Skin epidermis (tissue), 12 donors: ENCODE measurements at regions not wholly inside any gene's neighbourhood (a gene's known extent, or its start where the extent isn't known, plus 50 kb on each side); places are given as distances from the start of the nearest gene placed in this dataset.

Source experiments
- H3K27ac ChIP-seq, 21 experiments: fragments of 200-600 bp; sonication (generic) in 11 of 21; one replicate each; pipeline ENCODE4 v1.5.0; 2020; ENCODE audit warnings: mild to moderate bottlenecking in 3 of 21, inconsistent platforms in 2 of 21, moderate library complexity in 2 of 21
- H3K4me3 ChIP-seq, 7 experiments: fragments of 200-600 bp; sonication (generic) in 2 of 7; one replicate each; pipeline ENCODE4 v1.5.0; 2020; ENCODE audit warnings: inconsistent platforms in 2 of 7, mild to moderate bottlenecking in 2 of 7, moderate library complexity in 1 of 7

- no peak overlapping the region for H3K27ac ChIP-seq
- H3K4me3 ChIP-seq, result no peak overlapping the region
Measured at GRCh38 chr2:144848423-144848822, 328.5 kb upstream of the ZEB2 start.

DNA sequence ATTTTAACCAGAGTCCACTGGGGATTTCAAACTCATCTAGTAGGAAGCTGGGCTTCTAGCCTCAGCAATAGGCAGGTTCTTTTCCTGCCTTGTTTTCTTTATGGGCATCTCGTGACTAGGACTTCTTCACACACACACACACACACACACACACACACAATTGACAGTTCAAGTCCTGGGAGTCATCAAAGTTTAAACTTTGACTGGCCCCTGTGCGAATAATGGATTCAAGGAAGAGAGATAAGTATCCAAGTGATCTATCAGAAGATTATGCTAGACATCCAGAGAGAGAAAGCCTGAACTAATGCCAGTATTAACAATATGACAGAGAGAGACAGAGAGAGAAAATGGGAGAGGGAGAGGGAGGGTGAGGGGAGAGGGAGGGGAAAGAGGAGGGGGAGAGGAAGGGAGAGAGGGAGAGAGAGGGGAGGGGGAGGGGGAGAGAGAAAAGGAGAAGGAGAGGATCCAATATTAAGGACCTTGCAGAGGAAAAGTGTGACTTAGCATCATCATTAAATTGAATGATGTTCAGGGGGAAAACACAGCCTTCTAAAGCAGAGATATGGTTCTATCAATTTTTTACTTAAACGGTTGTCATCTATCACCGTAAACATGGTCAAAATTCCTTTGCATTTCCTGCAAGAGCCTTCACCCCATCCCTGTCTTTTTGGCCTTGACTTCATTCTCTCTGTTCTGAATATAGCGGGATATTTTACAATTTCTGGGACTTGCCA lies 327.6 kb upstream of the ZEB2 start:
- Histone ChIP-seq H3K27ac (no peak overlapping the region), H3K4me3 (no peak overlapping the region)

- Histone ChIP-seq H3K27ac (no peak overlapping the region), H3K4me3 (no peak overlapping the region)
Measured at GRCh38 chr2:144836635-144837350, 316.9 kb upstream of the ZEB2 start.

DNA sequence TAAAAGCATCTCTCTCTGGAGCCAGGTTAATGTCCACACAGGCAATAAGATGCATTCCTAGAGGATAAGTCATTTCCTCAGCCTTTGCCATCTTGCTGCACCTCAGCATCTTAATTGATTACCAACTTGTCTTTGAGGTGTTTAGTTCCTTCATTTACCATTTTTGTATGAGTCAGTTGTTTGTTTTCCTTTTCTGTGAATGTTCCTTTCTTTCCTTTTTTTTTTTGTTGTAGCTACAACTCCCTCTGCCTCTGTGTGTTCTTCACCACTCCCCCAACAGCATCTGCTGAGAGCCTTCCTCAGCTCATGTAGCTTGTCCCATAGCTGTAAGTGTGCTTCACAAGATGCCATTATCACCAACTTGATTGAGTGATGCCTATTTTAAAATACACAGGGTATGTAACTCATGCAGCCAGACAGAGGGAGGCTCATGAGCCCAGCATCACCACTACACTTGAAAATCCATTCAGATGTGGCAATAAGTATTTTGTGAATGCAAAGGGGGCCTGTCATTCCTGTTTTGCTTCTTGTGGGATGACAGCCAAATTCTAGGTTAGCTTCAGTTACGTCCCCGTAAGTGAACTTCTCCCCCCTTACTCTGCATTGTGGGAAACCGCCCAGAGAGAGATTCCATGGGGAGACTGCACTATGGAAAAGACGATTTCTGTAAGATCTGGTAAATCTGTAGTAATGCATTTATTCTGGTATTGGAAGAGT lies 315.9 kb upstream of the ZEB2 start:
- no peak overlapping the region for H3K4me3 ChIP-seq
- no peak overlapping the region for H3K27ac ChIP-seq

DNA sequence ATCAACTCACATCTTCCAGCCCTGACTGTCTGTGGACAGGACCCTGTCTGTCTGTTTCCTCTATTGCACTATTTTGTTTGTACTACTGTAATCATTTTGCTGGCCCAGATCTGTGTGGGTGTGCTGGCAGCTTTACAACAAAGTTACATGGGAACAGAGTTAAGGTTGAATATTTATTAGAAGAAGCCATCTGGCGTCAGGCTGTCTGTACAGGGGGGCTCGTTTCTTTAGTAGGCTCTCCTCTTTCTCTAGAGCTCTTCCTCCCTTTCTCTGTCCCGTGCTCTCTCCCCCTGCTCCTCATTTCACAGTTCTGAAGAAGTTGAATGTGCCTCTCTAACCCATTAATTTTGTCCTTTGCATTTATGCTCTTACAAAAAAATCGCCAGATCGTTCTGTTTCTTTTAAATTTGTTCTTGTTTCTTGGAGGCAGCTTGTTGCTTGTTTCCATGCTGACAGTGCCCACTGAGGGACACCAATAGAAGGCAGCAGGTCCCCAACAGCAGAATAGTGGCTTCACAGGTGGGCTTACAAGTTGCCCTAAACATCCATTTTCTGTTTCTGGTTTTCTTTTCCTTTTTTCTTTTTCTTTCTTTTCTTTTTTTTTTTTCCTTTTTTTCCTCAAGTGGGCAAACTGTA lies 315.2 kb upstream of the ZEB2 start:
- no peak overlapping the region for H3K4me3 ChIP-seq
- no peak overlapping the region for H3K27ac ChIP-seq

- H3K4me3 ChIP-seq, result no peak overlapping the region
- H3K27ac ChIP-seq, result no peak overlapping the region
Measured at GRCh38 chr2:144834363-144834762, 314.4 kb upstream of the ZEB2 start.

DNA sequence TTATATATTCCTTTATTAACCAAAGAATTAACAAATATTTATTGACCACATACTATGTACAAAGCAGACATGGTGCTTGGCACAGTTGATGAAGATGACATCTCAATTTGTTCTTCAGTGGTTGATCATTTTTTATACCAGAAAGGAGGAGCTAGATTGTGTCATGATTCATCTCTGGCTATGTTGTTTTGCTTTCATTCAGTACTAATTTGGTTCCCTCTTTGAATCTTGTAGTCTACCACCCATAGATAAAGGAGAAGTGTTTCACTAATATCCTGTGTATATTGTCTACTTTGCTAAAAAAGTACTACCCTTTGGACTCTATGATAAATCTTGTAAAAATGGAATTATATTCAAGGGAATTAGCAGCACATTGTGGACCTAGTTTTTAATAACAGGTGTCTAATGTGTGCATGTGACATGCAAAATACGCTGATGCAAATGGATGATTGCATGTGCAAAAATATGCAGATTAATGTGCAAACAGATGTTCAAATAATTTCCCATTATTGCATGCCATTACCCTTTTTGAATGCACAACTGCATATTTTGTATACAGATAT lies 313.2 kb upstream of the ZEB2 start:
- no peak overlapping the region for H3K4me3 ChIP-seq
- no peak overlapping the region for H3K27ac ChIP-seq

DNA sequence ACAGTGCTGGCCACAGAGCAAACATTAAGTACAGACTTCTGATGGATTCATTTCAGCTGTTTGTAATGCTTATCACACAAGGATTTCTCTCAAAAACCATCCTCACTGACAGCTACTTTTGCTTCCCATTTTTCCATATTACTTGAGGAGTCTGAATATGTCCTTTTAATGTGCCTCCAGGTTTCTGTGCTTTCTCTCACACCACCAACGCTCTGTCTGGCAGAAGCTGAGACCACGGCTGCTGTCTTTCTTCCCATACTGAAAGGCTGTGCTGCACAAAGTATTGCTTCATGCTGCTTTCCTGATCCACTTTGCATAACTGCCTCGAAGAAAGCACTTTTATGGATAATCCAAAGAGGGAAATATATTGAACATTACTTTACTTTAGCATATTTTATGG lies 312.1 kb upstream of the ZEB2 start:
- no peak overlapping the region for H3K27ac ChIP-seq

DNA sequence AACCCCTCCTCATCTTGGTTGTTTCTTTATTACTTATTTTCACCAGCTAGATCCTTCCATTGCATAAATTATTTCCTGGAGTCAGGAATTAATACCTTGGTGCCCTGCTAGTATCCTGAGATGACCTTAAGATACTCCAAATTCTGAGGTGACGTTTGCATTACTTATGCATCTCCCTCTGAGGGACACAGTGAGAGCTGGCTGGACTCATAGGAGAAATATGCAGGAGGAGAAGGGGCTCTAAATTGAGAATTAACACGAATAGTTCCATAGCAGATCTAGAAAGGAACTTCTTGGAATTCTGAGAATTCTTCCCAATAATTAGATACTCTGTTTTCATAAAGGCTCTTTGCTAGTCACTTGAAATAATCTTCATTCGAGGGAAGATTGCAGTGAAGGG lies 310.6 kb upstream of the ZEB2 start:
- Histone ChIP-seq H3K4me3 (no peak overlapping the region), H3K27ac (no peak overlapping the region)

More for the DNA sequence above, 312.1 kb upstream of the ZEB2 start:
- H3K4me3 ChIP-seq, result no peak overlapping the region

DNA sequence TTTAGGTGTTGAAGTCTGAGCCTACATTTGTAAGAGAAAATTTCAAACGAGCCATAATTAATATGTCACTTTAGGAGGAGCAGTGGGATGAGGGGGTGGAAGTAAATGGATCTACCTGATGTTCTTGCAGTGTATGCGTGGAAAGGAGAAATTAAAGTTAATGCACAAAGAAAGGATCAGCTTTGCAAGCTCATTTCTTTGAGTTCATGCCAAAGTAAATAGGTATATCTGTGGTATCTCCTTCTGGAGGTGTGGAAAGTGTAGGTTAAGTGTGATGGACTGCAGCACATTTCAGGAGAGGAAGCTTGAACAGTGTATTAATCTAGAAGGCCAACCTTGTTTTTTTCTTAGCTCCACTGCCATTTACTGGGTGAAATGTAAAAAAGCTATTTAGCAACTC lies 307.5 kb upstream of the ZEB2 start:
- Histone ChIP-seq H3K27ac (no peak overlapping the region), H3K4me3 (no peak overlapping the region)

- H3K27ac ChIP-seq, result no peak overlapping the region
- no peak overlapping the region for H3K4me3 ChIP-seq
Measured at GRCh38 chr2:144826105-144826504, 306.2 kb upstream of the ZEB2 start.

DNA sequence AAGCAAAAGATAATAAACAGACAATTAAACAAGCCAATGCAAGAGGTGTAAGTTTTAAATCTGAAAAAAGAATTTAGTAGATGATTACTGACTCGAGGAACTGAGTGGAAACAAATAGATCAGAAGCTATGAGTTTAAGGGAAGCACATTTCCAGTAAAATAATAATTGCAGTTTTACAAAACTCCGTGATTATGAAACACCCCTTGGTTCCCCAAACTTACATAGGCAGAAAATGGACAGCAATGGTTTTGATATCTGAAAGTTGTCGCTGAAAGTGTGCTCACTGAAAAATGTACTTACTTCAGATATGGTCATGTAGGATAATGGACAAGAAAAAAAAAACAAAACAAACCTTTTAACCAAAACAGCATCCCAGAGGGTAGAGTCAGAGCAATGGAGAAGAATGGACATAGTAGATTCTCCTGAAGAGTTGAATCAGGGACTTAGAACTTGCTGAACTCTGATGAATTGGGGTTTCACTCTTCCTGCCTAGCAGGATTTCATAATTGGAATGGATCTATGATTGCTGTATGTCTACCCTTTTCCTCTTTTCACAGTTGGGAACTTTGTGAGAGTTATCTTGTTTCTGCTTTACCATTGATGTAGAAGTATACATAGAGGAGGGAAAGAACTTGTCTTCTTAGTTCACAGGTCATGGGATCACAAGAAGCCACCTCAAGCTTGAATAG lies 305.6 kb upstream of the ZEB2 start:
- H3K4me3 ChIP-seq, result no peak overlapping the region

GRCh38 chr2:144824306-144825080 lies 304.6 kb upstream of the ZEB2 start:
- H3K27ac ChIP-seq, result no peak overlapping the region
- no peak overlapping the region for H3K4me3 ChIP-seq

More for the DNA sequence above, 305.6 kb upstream of the ZEB2 start:
- H3K27ac ChIP-seq, result no peak overlapping the region

DNA sequence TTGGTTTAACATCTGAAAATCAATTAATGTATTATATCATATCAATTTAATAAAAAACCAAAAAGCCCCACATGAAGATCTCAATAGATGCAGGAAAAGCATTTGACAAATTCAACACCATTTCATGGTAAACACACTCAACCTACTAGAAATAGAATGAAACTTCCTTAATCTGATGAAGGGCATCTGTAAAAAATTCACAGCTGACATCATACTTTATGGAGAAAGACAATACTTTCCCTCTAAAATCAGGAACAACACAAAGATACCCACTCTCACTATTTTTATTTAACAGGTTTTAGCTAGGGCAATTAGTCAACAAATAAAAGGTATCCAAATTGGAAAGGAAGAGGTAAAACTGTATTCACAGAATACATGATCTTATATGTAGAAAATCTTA lies 303.0 kb upstream of the ZEB2 start:
- H3K27ac ChIP-seq, result no peak overlapping the region
- H3K4me3 ChIP-seq, result no peak overlapping the region

- no peak overlapping the region for H3K4me3 ChIP-seq
- no peak overlapping the region for H3K27ac ChIP-seq
Measured at GRCh38 chr2:144812288-144812687, 292.4 kb upstream of the ZEB2 start.

DNA sequence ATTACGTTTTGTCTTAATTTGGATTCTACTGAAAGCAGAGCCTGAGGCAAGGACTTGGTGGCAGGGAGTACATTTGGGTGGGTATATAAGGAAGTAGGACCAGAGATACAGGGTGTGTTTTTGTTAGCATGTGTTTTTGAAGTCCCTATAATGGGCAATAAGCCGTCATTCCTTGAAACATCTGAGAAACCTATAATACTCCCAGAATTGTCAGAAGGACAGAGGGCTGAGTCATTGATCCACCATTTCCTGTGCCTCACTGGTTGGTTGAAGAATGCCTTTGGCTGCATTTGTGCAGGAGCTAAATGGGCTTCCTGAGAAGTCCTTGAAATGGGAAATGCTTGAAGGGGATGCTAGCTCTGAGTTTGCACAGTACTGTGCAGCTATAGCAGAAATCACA lies 281.8 kb upstream of the ZEB2 start:
- H3K27ac ChIP-seq, result no peak overlapping the region
- no peak overlapping the region for H3K4me3 ChIP-seq

DNA sequence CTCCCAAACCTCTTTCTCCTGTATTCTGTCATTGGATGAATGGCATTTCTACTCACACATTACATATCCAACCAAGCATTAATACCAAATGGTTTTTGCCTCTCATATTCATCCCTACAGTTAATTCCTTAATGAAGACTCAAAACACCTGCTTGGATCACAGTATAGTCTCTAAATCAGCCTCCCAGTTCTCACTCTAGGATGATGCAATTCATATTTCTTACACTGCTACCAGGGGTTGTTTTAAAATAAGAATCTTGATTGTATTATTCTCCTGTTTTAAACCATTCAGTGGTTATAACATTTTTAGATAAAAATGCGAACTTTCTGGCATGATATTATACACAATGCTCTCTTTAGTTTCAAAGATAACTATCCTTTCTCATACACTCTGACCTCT lies 281.4 kb upstream of the ZEB2 start:
- Histone ChIP-seq H3K4me3 (no peak overlapping the region), H3K27ac (no peak overlapping the region)

DNA sequence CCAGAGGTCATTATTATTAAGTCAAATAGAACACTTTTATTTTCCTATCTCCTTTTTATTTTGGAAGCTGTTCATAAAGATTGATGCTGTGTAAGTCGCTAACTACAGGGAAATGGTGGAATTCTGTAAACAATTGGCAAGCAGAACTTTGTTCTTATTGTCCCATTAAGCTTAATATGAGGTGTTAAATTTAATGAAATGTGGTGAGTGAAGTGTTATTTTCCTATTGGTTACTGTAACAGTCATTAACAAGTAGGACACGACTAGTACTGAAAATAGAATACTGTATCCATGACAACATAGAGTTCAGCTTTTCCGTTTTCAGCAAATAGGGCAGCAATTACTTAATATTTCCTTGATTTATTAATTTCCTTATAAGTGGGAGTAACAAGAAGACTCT lies 279.1 kb upstream of the ZEB2 start:
- no peak overlapping the region for H3K4me3 ChIP-seq
- H3K27ac ChIP-seq, result no peak overlapping the region

DNA sequence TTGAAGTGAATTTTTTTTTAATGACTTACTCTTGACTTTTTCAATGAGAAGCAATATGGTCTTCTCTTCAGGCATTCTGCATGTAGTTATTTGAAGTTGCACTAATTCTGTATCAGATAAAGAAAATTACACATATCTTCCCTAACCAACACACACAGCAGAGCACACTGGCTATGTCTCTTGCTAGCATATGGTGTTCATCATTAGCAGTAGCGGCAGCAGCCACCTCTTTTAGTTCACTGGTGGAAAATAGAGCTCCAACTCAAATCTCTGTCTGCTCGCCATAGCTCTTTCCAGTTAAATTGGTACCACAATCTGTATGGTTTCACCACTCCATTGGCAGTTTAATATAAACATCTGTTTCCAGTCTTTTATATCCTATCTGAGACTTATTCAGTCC lies 278.1 kb upstream of the ZEB2 start:
- no peak overlapping the region for H3K4me3 ChIP-seq
- H3K27ac ChIP-seq, result no peak overlapping the region
